KMS-11 (cell line): ENCODE measurements at regions not wholly inside any gene's neighbourhood (a gene's known extent, or its start where the extent isn't known, plus 50 kb on each side); places are given as distances from the start of the nearest gene placed in this dataset.
A peak's percentile ranks its signal among the peaks of the same experiment; 100 is the strongest.
"Not testable (repeated sequence)": the region's sequence is repeated elsewhere in the genome, so short reads cannot be mapped to it uniquely, and the experiment has no call there.

Source experiments
- H2AFZ ChIP-seq: fragments of 200-600 bp; sonication (generic); 2 replicates; pipeline ENCODE4 v1.6.1; 2016; ENCODE audit warnings: antibody characterized with exemption, mixed run types, low read depth
- H3K27ac ChIP-seq: fragments of 200-600 bp; sonication (generic); 2 replicates; pipeline ENCODE4 v1.6.1; 2016; ENCODE audit warnings: mild to moderate bottlenecking, mixed run types
- H3K27me3 ChIP-seq: fragments of 200-600 bp; sonication (generic); 2 replicates; pipeline ENCODE4 v1.6.1; 2017; ENCODE audit warnings: mild to moderate bottlenecking, low read depth, mixed run types, moderate library complexity; ENCODE audit not compliant: insufficient read depth
- H3K36me3 ChIP-seq: fragments of 200-600 bp; sonication (generic); 2 replicates; pipeline ENCODE4 v1.6.1; 2017; ENCODE audit warnings: mild to moderate bottlenecking, mixed run types; ENCODE audit not compliant: insufficient read depth
- H3K4me1 ChIP-seq: fragments of 200-600 bp; sonication (generic); 2 replicates; pipeline ENCODE4 v1.6.1; 2016; ENCODE audit warnings: mild to moderate bottlenecking, low read depth, mixed run types; ENCODE audit not compliant: poor library complexity, severe bottlenecking
- H3K4me2 ChIP-seq: fragments of 200-600 bp; sonication (generic); 2 replicates; pipeline ENCODE4 v1.7.0; 2016; ENCODE audit warnings: mild to moderate bottlenecking, mixed run types
- H3K4me3 ChIP-seq: fragments of 200-600 bp; sonication (generic); IDR thresholded peaks from 2 replicates; pipeline ENCODE4 v1.6.1; 2017; ENCODE audit warnings: low read depth, low read length, mixed read lengths; ENCODE audit not compliant: insufficient read depth
- H3K79me2 ChIP-seq: fragments of 200-600 bp; sonication (generic); 2 replicates; pipeline ENCODE4 v1.6.1; 2016; ENCODE audit warnings: low read depth, mixed run types; ENCODE audit not compliant: insufficient read depth
- H3K9ac ChIP-seq: fragments of 200-600 bp; sonication (generic); 2 replicates; pipeline ENCODE4 v1.6.1; 2016; ENCODE audit warnings: mild to moderate bottlenecking, mixed run types
- H4K20me1 ChIP-seq: fragments of 200-600 bp; sonication (generic); 2 replicates; pipeline ENCODE4 v1.6.1; 2016; ENCODE audit warnings: mild to moderate bottlenecking, mixed run types; ENCODE audit not compliant: insufficient read depth
- CTCF ChIP-seq: fragments of 200-600 bp; sonication (generic); conservative IDR thresholded peaks from 2 replicates; pipeline ENCODE4 v1.6.1; 2017; ENCODE audit warnings: low read depth, mild to moderate bottlenecking, antibody characterized with exemption, low read length, moderate library complexity, mixed read lengths

- no peak overlapping the region for H3K4me3 ChIP-seq
- H2AFZ ChIP-seq = no peak overlapping the region
- no peak overlapping the region for H3K4me2 ChIP-seq
- H3K27ac ChIP-seq = no peak overlapping the region
- no peak overlapping the region for H3K9ac ChIP-seq
- no peaks in the 10 kb centered on the region for H3K4me1 ChIP-seq
- H3K79me2 ChIP-seq = no peaks in the 10 kb centered on the region
- no peaks in the 10 kb centered on the region for H3K36me3 ChIP-seq
- H4K20me1 ChIP-seq = no peaks in the 10 kb centered on the region
- no peaks in the 10 kb centered on the region for H3K27me3 ChIP-seq
- TF ChIP-seq CTCF = no peak
These were observed 62.2 kb upstream of the TENM4 start for GRCh38 chr11:79503028-79503427.

DNA sequence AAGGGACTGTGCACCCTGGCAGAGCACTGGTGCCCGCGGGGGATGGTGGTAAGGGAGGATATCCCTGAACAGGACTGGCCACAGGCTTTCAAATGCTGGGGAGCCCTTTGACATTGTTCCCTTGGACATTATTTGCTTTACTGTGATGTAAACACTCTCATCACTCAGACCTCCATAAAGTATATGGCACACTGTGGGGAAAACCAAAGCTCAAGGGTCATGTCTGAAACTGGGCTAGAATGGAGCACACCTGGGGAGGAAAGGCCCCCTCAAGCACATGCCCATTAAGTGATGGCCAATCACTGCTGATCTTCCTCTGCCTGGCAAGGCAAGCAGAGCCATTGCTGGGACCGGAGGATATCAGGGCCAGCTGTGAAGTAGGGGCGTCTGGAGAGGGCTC, 60.9 kb upstream of the TENM4 start:
- Histone ChIP-seq H3K4me1 (no peaks in the 10 kb centered on the region), H3K9ac (no peak overlapping the region), H3K27me3 (no peaks in the 10 kb centered on the region), H3K4me3 (no peak overlapping the region), H3K36me3 (no peaks in the 10 kb centered on the region), H2AFZ (no peak overlapping the region), H3K27ac (no peak overlapping the region), H4K20me1 (no peaks in the 10 kb centered on the region), H3K4me2 (no peak overlapping the region), H3K79me2 (no peaks in the 10 kb centered on the region)
- TF ChIP-seq CTCF = no peak

- H3K27ac ChIP-seq, H3K4me2 ChIP-seq, H3K4me3 ChIP-seq, H2AFZ ChIP-seq, H4K20me1 ChIP-seq, H3K27me3 ChIP-seq, H3K79me2 ChIP-seq, H3K9ac ChIP-seq, H3K4me1 ChIP-seq, H3K36me3 ChIP-seq: not testable (repeated sequence)
These were observed 59.1 kb upstream of the TENM4 start for GRCh38 chr11:79499929-79500328.

DNA sequence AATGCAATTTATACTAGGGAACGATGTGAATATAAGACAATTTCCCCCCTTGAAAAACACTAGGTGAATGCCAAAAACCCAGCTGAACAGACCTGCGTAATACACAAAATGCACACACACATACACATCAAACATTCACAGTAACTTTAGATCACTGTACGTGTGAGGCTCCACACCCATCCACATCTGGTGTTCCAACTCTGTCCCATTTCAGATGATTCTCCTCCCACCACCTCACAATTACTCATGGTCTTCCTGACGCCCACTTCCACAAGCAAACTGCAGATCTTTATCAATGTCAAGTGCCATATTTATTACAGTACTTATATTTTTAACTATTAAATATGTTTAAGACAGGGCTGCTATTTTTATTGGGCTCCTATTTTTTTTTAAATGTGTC, 57.8 kb upstream of the TENM4 start:
- no peak overlapping the region for H2AFZ ChIP-seq
- no peaks in the 10 kb centered on the region for H3K4me1 ChIP-seq
- no peaks in the 10 kb centered on the region for H3K27me3 ChIP-seq
- H3K4me3 ChIP-seq = no peak overlapping the region
- no peak for TF ChIP-seq CTCF
- no peak overlapping the region for H3K27ac ChIP-seq
- H3K4me2 ChIP-seq = no peak overlapping the region
- H3K79me2 ChIP-seq = no peaks in the 10 kb centered on the region
- no peak overlapping the region for H3K9ac ChIP-seq
- H4K20me1 ChIP-seq = no peaks in the 10 kb centered on the region
- H3K36me3 ChIP-seq = no peaks in the 10 kb centered on the region

GRCh38 chr11:79493555-79494171, 52.8 kb upstream of the TENM4 start:
- no peaks in the 10 kb centered on the region for H3K27me3 ChIP-seq
- no peak overlapping the region for H2AFZ ChIP-seq
- H3K4me2 ChIP-seq = no peak overlapping the region
- no peak overlapping the region for H3K27ac ChIP-seq
- no peaks in the 10 kb centered on the region for H3K79me2 ChIP-seq
- H3K4me3 ChIP-seq = no peak overlapping the region
- H4K20me1 ChIP-seq = no peaks in the 10 kb centered on the region
- TF ChIP-seq CTCF = peak; percentile 97
- no peak overlapping the region for H3K9ac ChIP-seq
- H3K4me1 ChIP-seq = no peaks in the 10 kb centered on the region
- no peaks in the 10 kb centered on the region for H3K36me3 ChIP-seq
